HG03432 (cell line): ENCODE measurements at regions not wholly inside any gene's neighbourhood (a gene's known extent, or its start where the extent isn't known, plus 50 kb on each side); places are given as distances from the start of the nearest gene placed in this dataset.
A peak's percentile ranks its signal among the peaks of the same experiment; 100 is the strongest.

Experiments
- ATAC-seq: cut with Tn5 transposase; IDR thresholded peaks from one replicate; pipeline ENCODE4 v1.9.1; 2021; ENCODE audit warnings: mild to moderate bottlenecking, moderate library complexity; ENCODE audit not compliant: unreplicated experiment

GRCh38 chr7:130909881-130910672 is 176.1 kb upstream of the KLF14 start:
- no peak for ATAC-seq

- no peak for ATAC-seq
Observed at GRCh38 chr7:130910949-130911944, 177.2 kb upstream of the KLF14 start.

- no peak for ATAC-seq
Observed at GRCh38 chr7:130912082-130912861, 178.3 kb upstream of the KLF14 start.

- peak; percentile 91 for ATAC-seq
Observed at GRCh38 chr7:130912862-130913638, 179.0 kb upstream of the KLF14 start.

- no peak for ATAC-seq
Observed at GRCh38 chr7:130913639-130914553, 179.9 kb upstream of the KLF14 start.

- no peak for ATAC-seq
Observed at GRCh38 chr7:130914554-130915294, 180.7 kb upstream of the KLF14 start.

GRCh38 chr7:130917669-130918128 is 183.7 kb upstream of the KLF14 start:
- ATAC-seq: no peak

GRCh38 chr7:130918129-130919052 is 184.4 kb upstream of the KLF14 start:
- ATAC-seq: no peak

GRCh38 chr7:130919316-130920103 is 185.5 kb upstream of the KLF14 start:
- no peak for ATAC-seq

GRCh38 chr7:130920122-130920521 is 186.1 kb upstream of the KLF14 start:
- no peak for ATAC-seq

GRCh38 chr7:130921391-130922180 is 187.6 kb upstream of the KLF14 start:
- no peak for ATAC-seq

- ATAC-seq: no peak
Observed at GRCh38 chr7:130922206-130923112, 188.5 kb upstream of the KLF14 start.

- ATAC-seq: no peak
Observed at GRCh38 chr7:130923365-130923764, 189.4 kb upstream of the KLF14 start.

GRCh38 chr7:130923930-130924329 is 189.9 kb upstream of the KLF14 start:
- ATAC-seq: no peak
